ENCODE measurements at regions not wholly inside any gene's neighbourhood (a gene's known extent, or its start where the extent isn't known, plus 50 kb on each side); places are given as distances from the start of the nearest gene placed in this dataset.
"Not testable (repeated sequence)": the region's sequence is repeated elsewhere in the genome, so short reads cannot be mapped to it uniquely, and the experiment has no call there.

GRCh38 chr2:53112408-53112807 is 655.2 kb upstream of the CHAC2 start:
- in situ Hi-C loops (cut with HindIII; ENCODE audit: low pct_ligation_motif_present, low pct_unique_long_range_greater_than_20kb, low sequenced_read_pairs), result not testable (repeated sequence)

GRCh38 chr2:53111406-53111805 is 656.2 kb upstream of the CHAC2 start:
- in situ Hi-C loops (cut with HindIII; ENCODE audit: low pct_ligation_motif_present, low pct_unique_long_range_greater_than_20kb, low sequenced_read_pairs), result no loop called here
- DNase-seq, result no peak

More at GRCh38 chr2:53112408-53112807, 655.2 kb upstream of the CHAC2 start:
- DNase-seq, result not testable (repeated sequence)

GRCh38 chr2:53111004-53111403 is 656.6 kb upstream of the CHAC2 start:
- no peak for DNase-seq
- in situ Hi-C loops (cut with HindIII; ENCODE audit: low pct_ligation_motif_present, low pct_unique_long_range_greater_than_20kb, low sequenced_read_pairs), result no loop called here

- in situ Hi-C loops (cut with HindIII; ENCODE audit: low pct_ligation_motif_present, low pct_unique_long_range_greater_than_20kb, low sequenced_read_pairs), result no loop called here
- no peak for DNase-seq
Measured at GRCh38 chr2:53108246-53108645, 659.4 kb upstream of the CHAC2 start.

- in situ Hi-C loops (cut with HindIII; ENCODE audit: low pct_ligation_motif_present, low pct_unique_long_range_greater_than_20kb, low sequenced_read_pairs), result no loop called here
- peak; percentile 68 for DNase-seq
Measured at GRCh38 chr2:53104263-53104662, 663.3 kb upstream of the CHAC2 start.

GRCh38 chr2:53103679-53104078 is 663.9 kb upstream of the CHAC2 start:
- in situ Hi-C loops (cut with HindIII; ENCODE audit: low pct_ligation_motif_present, low pct_unique_long_range_greater_than_20kb, low sequenced_read_pairs), result no loop called here
- no peak for DNase-seq

GRCh38 chr2:53098696-53099078 is 668.9 kb upstream of the CHAC2 start:
- DNase-seq, result peak; percentile 82
- in situ Hi-C loops (cut with HindIII; ENCODE audit: low pct_ligation_motif_present, low pct_unique_long_range_greater_than_20kb, low sequenced_read_pairs), result no loop called here

GRCh38 chr2:53096351-53096750 is 671.3 kb upstream of the CHAC2 start:
- no peak for DNase-seq
- in situ Hi-C loops (cut with HindIII; ENCODE audit: low pct_ligation_motif_present, low pct_unique_long_range_greater_than_20kb, low sequenced_read_pairs), result no loop called here

- in situ Hi-C loops (cut with HindIII; ENCODE audit: low pct_ligation_motif_present, low pct_unique_long_range_greater_than_20kb, low sequenced_read_pairs), result no loop called here
- no peak for DNase-seq
Measured at GRCh38 chr2:53095664-53096063, 671.9 kb upstream of the CHAC2 start.

GRCh38 chr2:53095227-53095626 is 672.4 kb upstream of the CHAC2 start:
- in situ Hi-C loops (cut with HindIII; ENCODE audit: low pct_ligation_motif_present, low pct_unique_long_range_greater_than_20kb, low sequenced_read_pairs), result no loop called here
- no peak for DNase-seq

- in situ Hi-C loops (cut with HindIII; ENCODE audit: low pct_ligation_motif_present, low pct_unique_long_range_greater_than_20kb, low sequenced_read_pairs), result no loop called here
- no peak for DNase-seq
Measured at GRCh38 chr2:53093355-53093754, 674.2 kb upstream of the CHAC2 start.

- in situ Hi-C loops (cut with HindIII; ENCODE audit: low pct_ligation_motif_present, low pct_unique_long_range_greater_than_20kb, low sequenced_read_pairs), result no loop called here
Measured at GRCh38 chr2:53091183-53091582, 676.4 kb upstream of the CHAC2 start.

GRCh38 chr2:53087874-53088461 is 679.6 kb upstream of the CHAC2 start:
- no peak for DNase-seq
- in situ Hi-C loops (cut with HindIII; ENCODE audit: low pct_ligation_motif_present, low pct_unique_long_range_greater_than_20kb, low sequenced_read_pairs), result no loop called here

More at GRCh38 chr2:53091183-53091582, 676.4 kb upstream of the CHAC2 start:
- no peak for DNase-seq

GRCh38 chr2:53087262-53087873 is 680.2 kb upstream of the CHAC2 start:
- in situ Hi-C loops (cut with HindIII; ENCODE audit: low pct_ligation_motif_present, low pct_unique_long_range_greater_than_20kb, low sequenced_read_pairs), result no loop called here
- peak; percentile 53 for DNase-seq

- in situ Hi-C loops (cut with HindIII; ENCODE audit: low pct_ligation_motif_present, low pct_unique_long_range_greater_than_20kb, low sequenced_read_pairs), result no loop called here
- no peak for DNase-seq
Measured at GRCh38 chr2:53077413-53077812, 690.2 kb upstream of the CHAC2 start.

- no peak for DNase-seq
- in situ Hi-C loops (cut with HindIII; ENCODE audit: low pct_ligation_motif_present, low pct_unique_long_range_greater_than_20kb, low sequenced_read_pairs), result no loop called here
Measured at GRCh38 chr2:53075760-53076159, 691.8 kb upstream of the CHAC2 start.

- in situ Hi-C loops (cut with HindIII; ENCODE audit: low pct_ligation_motif_present, low pct_unique_long_range_greater_than_20kb, low sequenced_read_pairs), result no loop called here
- DNase-seq, result no peak
Measured at GRCh38 chr2:53067533-53067932, 700.1 kb upstream of the CHAC2 start.

GRCh38 chr2:53067056-53067455 is 700.5 kb upstream of the CHAC2 start:
- DNase-seq, result no peak
- in situ Hi-C loops (cut with HindIII; ENCODE audit: low pct_ligation_motif_present, low pct_unique_long_range_greater_than_20kb, low sequenced_read_pairs), result no loop called here

- no peak for DNase-seq
- in situ Hi-C loops (cut with HindIII; ENCODE audit: low pct_ligation_motif_present, low pct_unique_long_range_greater_than_20kb, low sequenced_read_pairs), result no loop called here
Measured at GRCh38 chr2:53064154-53064553, 703.5 kb upstream of the CHAC2 start.

- in situ Hi-C loops (cut with HindIII; ENCODE audit: low pct_ligation_motif_present, low pct_unique_long_range_greater_than_20kb, low sequenced_read_pairs), result no loop called here
- peak; percentile 12 for DNase-seq
Measured at GRCh38 chr2:53058526-53058925, 709.1 kb upstream of the CHAC2 start.
